ENCODE measurements at regions not wholly inside any gene's neighbourhood (a gene's known extent, or its start where the extent isn't known, plus 50 kb on each side); places are given as distances from the start of the nearest gene placed in this dataset.

GRCh38 chr14:98456231-98456630, 815.8 kb downstream of the BCL11B start:
- DNase-seq (ENCODE audit: low read depth in 2 of 2): no peak

- DNase-seq (ENCODE audit: low read depth in 2 of 2): no peak
These were observed 813.3 kb downstream of the BCL11B start for GRCh38 chr14:98458702-98459101.

- no peak for DNase-seq (ENCODE audit: low read depth in 2 of 2)
These were observed 809.1 kb downstream of the BCL11B start for GRCh38 chr14:98462908-98463307.

- no peak for DNase-seq (ENCODE audit: low read depth in 2 of 2)
These were observed 805.2 kb downstream of the BCL11B start for GRCh38 chr14:98466807-98467206.

GRCh38 chr14:98470663-98471062, 801.3 kb downstream of the BCL11B start:
- no peak for DNase-seq (ENCODE audit: low read depth in 2 of 2)

GRCh38 chr14:98474900-98475299, 797.1 kb downstream of the BCL11B start:
- no peak for DNase-seq (ENCODE audit: low read depth in 2 of 2)

GRCh38 chr14:98477935-98478334, 794.1 kb downstream of the BCL11B start:
- DNase-seq (ENCODE audit: low read depth in 2 of 2): no peak

- DNase-seq (ENCODE audit: low read depth in 2 of 2): no peak
These were observed 782.9 kb downstream of the BCL11B start for GRCh38 chr14:98489115-98489514.

- DNase-seq (ENCODE audit: low read depth in 2 of 2): no peak
These were observed 777.4 kb downstream of the BCL11B start for GRCh38 chr14:98494582-98494981.

- DNase-seq (ENCODE audit: low read depth in 2 of 2): no peak
These were observed 773.7 kb downstream of the BCL11B start for GRCh38 chr14:98498019-98498885.

GRCh38 chr14:98501335-98501734, 770.7 kb downstream of the BCL11B start:
- DNase-seq (ENCODE audit: low read depth in 2 of 2): no peak

GRCh38 chr14:98501836-98502235, 770.2 kb downstream of the BCL11B start:
- no peak for DNase-seq (ENCODE audit: low read depth in 2 of 2)

- no peak for DNase-seq (ENCODE audit: low read depth in 2 of 2)
These were observed 768.7 kb downstream of the BCL11B start for GRCh38 chr14:98503086-98503815.

GRCh38 chr14:98507264-98507663, 764.7 kb downstream of the BCL11B start:
- no peak for DNase-seq (ENCODE audit: low read depth in 2 of 2)

GRCh38 chr14:98510392-98510791, 761.6 kb downstream of the BCL11B start:
- no peak for DNase-seq (ENCODE audit: low read depth in 2 of 2)

GRCh38 chr14:98512501-98513251, 759.3 kb downstream of the BCL11B start:
- DNase-seq (ENCODE audit: low read depth in 2 of 2): no peak

- DNase-seq (ENCODE audit: low read depth in 2 of 2): no peak
These were observed 758.4 kb downstream of the BCL11B start for GRCh38 chr14:98513558-98513957.

- DNase-seq (ENCODE audit: low read depth in 2 of 2): no peak
These were observed 758.0 kb downstream of the BCL11B start for GRCh38 chr14:98514016-98514415.

GRCh38 chr14:98536256-98536655, 735.7 kb downstream of the BCL11B start:
- no peak for DNase-seq (ENCODE audit: low read depth in 2 of 2)

- no peak for DNase-seq (ENCODE audit: low read depth in 2 of 2)
These were observed 729.7 kb downstream of the BCL11B start for GRCh38 chr14:98542316-98542715.

GRCh38 chr14:98543074-98543473, 728.9 kb downstream of the BCL11B start:
- DNase-seq (ENCODE audit: low read depth in 2 of 2): no peak

- DNase-seq (ENCODE audit: low read depth in 2 of 2): no peak
These were observed 727.8 kb downstream of the BCL11B start for GRCh38 chr14:98544174-98544573.
